Duodenal mucosa (tissue), 2 donors: ENCODE measurements at regions not wholly inside any gene's neighbourhood (a gene's known extent, or its start where the extent isn't known, plus 50 kb on each side); places are given as distances from the start of the nearest gene placed in this dataset.
A peak's percentile ranks its signal among the peaks of the same experiment; 100 is the strongest.

Source experiments
- H3K27ac ChIP-seq: one replicate; pipeline ENCODE4 v1.7.0; 2013; ENCODE audit warnings: low read depth, low read length
- H3K27me3 ChIP-seq, 2 donors: one replicate each; pipeline ENCODE4 v1.7.0; 2013; ENCODE audit warnings: low read length in 2 of 2, control low read depth in 1 of 2; ENCODE audit not compliant: insufficient read depth in 2 of 2, control insufficient read depth in 1 of 2
- H3K36me3 ChIP-seq, 2 donors: one replicate each; pipeline ENCODE4 v1.7.0; 2013; ENCODE audit warnings: low read length in 2 of 2, control low read depth in 1 of 2; ENCODE audit not compliant: insufficient read depth in 2 of 2, control insufficient read depth in 1 of 2
- H3K4me1 ChIP-seq, 2 donors: one replicate each; pipeline ENCODE4 v1.7.0; 2013; ENCODE audit warnings: low read length in 2 of 2, control low read depth in 1 of 2; ENCODE audit not compliant: insufficient read depth in 2 of 2, control insufficient read depth in 1 of 2
- H3K4me3 ChIP-seq, 2 donors: one replicate each; pipeline ENCODE4 v1.7.0; 2013; ENCODE audit warnings: low read length in 2 of 2, low read depth in 1 of 2
- H3K9ac ChIP-seq, 2 donors: one replicate each; pipeline ENCODE4 v1.7.0; 2013; ENCODE audit warnings: low read length in 2 of 2, low read depth in 1 of 2
- H3K9me3 ChIP-seq, 2 donors: one replicate each; pipeline ENCODE4 v1.7.0; 2013; ENCODE audit warnings: low read length in 2 of 2, control low read depth in 1 of 2; ENCODE audit not compliant: control insufficient read depth in 1 of 2

DNA sequence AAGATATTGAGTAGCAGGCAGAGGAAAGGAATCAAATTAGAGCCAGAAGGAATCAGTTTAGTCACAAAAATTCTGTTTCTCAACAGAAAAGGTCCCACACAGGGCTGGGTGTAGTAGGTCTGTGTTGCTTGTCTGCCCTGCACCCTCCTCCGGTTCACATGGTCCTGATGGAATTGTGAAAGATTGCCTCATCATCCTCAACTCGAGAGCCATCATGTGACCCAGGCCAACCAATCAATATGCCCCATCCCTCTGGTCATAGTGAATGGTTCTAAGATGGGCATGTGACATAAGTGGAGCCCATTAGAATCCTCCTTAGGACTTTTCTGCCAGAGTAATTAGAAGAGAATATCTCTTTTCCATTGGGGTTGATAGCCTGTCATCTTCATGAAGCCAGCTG, 56.7 kb upstream of the RAD23B start:
- Histone ChIP-seq H3K9ac (no peak overlapping the region), H3K4me1 (peaks cover 14 to 25% of the 10 kb centered on the region in 2 donors), H3K27ac (no peak overlapping the region), H3K36me3 (no peaks in the 10 kb centered on the region), H3K9me3 (no peaks in the 10 kb centered on the region), H3K27me3 (no peaks in the 10 kb centered on the region), H3K4me3 (no peak overlapping the region)

DNA sequence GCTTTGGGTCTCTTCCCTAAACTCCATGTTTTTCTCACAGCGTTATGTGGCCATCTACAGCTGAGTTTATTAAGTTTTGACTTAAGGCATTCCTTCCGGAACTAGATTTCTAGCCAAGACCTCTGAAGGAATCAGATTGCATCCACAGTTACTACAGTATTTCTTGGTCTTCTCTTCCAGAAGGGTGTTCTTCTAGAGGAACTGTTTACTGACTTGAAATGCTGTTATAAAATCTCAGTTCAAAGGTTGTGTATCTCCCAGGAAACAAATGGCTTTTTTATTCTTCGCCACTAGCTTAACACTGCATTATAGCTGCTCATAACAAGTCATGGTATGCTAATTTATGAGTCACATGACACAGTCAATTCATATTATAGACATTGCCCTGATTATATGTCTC, 55.3 kb upstream of the RAD23B start:
- Histone ChIP-seq H3K27me3 (no peaks in the 10 kb centered on the region), H3K4me1 (peaks cover 6 to 19% of the 10 kb centered on the region in 2 donors), H3K9ac (no peak overlapping the region), H3K4me3 (peak overlapping the region; percentile 6), H3K27ac (no peak overlapping the region), H3K9me3 (no peaks in the 10 kb centered on the region), H3K36me3 (no peaks in the 10 kb centered on the region)

DNA sequence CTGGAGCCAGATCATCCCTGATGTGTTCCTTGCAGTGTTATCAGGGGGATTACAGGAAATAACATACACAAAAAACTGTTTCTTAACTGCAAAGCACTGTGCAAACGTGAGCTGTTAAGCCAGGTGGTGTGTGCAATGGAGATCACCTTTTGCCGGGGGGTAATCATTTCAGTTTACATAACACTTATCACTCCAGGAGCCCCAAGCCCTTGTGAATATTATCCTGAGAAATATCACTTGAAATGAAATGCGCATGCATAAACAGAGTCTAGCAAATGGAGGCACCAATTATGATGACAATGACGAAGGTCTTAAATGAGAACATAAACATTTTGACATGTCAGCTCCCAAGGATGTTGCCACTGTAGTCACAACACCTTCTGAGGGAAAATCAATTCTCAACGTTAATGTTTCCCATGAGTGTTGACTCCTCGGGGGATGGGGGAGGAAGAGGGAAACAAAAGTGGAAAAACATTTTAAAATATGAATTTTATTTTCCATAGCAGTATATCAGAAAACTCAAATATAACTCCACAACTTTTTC, 54.5 kb upstream of the RAD23B start:
- H3K4me3 ChIP-seq = peak overlapping the region; percentile 2 to 10
- no peaks in the 10 kb centered on the region for H3K36me3 ChIP-seq
- peaks cover 6 to 19% of the 10 kb centered on the region in 2 donors for H3K4me1 ChIP-seq
- H3K9ac ChIP-seq = no peak overlapping the region
- H3K9me3 ChIP-seq = no peaks in the 10 kb centered on the region
- H3K27ac ChIP-seq = peak overlapping the region; percentile 26
- H3K27me3 ChIP-seq = no peaks in the 10 kb centered on the region

DNA sequence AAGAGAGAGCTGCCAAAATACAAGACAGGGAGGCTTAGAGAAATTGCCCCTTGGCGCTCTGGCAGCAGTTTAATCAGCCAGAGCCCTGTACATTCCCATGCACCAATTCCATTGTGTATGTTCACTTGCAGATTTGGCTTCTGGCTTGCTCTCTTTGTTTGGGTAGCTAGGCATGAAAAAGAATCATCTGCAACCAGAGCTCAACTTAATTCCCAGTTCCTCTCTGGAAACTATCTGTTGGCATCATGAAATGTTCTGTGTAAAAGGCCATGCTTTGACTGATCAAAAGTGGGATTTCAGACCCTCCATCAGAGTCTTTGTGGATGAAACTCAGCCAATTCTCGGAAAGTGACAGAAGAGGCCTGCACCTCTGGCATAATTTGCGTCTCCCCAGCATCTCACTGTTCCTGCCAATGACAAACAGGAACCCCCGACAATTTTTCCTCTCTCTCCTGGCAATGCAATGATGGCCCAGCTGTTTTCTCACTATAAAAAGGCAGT, 53.8 kb upstream of the RAD23B start:
- H3K27ac ChIP-seq = no peak overlapping the region
- no peak overlapping the region for H3K4me3 ChIP-seq
- no peaks in the 10 kb centered on the region for H3K9me3 ChIP-seq
- H3K4me1 ChIP-seq = peaks cover 6 to 19% of the 10 kb centered on the region in 2 donors
- H3K27me3 ChIP-seq = no peaks in the 10 kb centered on the region
- H3K9ac ChIP-seq = no peak overlapping the region
- H3K36me3 ChIP-seq = no peaks in the 10 kb centered on the region
